ENCODE measurements at regions not wholly inside any gene's neighbourhood (a gene's known extent, or its start where the extent isn't known, plus 50 kb on each side); places are given as distances from the start of the nearest gene placed in this dataset.
A peak's percentile ranks its signal among the peaks of the same experiment; 100 is the strongest.

DNA sequence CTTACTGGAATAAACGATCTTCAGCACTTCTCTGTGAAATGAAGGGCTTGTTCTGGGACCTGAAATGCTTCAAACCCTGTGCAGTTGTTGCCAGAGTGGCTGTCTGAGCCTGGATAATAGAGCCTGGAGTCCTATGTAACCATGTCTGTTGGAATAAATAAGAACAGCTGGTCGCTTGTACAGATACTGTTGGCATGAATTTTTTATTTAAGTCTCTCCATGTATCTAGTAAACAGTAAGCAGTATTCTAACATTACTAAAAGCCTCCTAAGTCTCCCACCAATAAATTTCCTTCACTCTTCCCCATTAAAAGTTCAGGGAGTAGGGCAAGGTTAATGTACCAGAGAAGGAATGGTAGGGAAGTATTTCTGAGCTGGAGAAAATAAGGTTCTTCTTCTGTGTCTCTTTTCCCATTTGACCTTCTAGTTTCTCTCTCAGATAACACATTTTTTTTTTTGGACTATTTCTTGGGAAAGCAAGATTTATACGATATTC, 227.5 kb downstream of the PRL start:
- no peak for DNase-seq (ENCODE audit: low read depth)
- H3K4me3 ChIP-seq (ENCODE audit: low read depth, low read length): no peak overlapping the region
- TF ChIP-seq, protein P1, sequence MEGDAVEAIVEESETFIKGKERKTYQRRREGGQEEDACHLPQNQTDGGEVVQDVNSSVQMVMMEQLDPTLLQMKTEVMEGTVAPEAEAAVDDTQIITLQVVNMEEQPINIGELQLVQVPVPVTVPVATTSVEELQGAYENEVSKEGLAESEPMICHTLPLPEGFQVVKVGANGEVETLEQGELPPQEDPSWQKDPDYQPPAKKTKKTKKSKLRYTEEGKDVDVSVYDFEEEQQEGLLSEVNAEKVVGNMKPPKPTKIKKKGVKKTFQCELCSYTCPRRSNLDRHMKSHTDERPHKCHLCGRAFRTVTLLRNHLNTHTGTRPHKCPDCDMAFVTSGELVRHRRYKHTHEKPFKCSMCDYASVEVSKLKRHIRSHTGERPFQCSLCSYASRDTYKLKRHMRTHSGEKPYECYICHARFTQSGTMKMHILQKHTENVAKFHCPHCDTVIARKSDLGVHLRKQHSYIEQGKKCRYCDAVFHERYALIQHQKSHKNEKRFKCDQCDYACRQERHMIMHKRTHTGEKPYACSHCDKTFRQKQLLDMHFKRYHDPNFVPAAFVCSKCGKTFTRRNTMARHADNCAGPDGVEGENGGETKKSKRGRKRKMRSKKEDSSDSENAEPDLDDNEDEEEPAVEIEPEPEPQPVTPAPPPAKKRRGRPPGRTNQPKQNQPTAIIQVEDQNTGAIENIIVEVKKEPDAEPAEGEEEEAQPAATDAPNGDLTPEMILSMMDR (IDR thresholded peaks at IDR 0.05; ENCODE audit: insufficient read depth, low read length): no peak

DNA sequence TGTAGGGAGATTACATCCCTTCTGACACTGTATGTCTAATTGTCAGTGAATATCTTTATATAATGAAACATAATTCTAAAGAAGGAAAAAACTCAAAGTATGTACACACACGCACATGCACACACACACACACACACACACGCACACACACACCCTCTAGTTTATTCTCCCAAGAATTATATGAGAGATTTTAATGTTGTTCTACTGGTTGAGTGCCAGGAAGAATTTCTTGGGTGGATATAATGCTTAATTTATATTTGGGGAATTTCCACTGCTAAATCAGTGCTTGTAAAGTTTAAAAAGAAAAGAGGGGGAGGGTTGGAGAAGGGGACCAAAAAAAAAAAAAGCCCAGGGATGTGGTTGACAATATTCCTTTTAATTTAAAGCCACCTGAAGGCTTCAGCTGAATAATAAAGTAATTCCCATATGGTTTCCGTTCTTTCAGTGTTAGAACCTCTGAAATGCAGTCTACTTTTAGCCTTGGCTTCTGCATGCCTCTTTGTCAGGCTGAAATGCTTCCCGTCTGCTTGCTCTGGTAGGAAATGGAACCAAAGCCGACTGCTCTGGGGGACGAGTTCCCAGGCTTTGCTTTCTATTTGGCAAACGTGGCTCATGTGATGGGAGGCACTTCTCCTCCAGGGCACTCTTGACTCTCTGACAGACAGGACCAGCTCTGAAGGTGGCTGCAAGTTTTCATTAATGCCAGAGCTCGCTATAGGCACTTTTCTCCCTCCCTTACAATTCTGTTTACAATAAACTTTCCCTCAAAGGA, 225.4 kb downstream of the PRL start:
- H3K4me3 ChIP-seq (ENCODE audit: low read depth, low read length): peak overlapping the region; percentile 39
- TF ChIP-seq, protein P1 (IDR thresholded peaks at IDR 0.05; ENCODE audit: insufficient read depth, low read length): no peak
- peak; percentile 73 for DNase-seq (ENCODE audit: low read depth)

DNA sequence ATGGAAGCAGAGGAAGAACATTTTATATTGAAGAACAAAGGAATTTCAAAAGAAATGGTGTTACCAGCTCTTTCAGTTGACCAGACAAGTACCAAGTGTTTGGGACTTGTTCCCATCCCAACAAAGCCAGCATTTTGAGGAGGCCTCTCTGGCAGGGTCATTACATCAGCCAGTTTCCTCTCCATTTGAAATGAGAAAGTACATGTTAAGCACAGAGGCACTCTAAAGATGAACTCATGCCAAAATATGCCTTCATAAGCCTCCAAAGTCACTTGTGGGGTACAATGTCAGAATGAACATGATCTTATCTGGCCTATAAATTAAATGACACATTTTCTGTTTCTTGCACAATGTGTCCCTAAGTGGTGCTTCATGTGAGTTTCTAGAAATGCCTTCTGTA, 223.9 kb downstream of the PRL start:
- no peak overlapping the region for H3K4me3 ChIP-seq (ENCODE audit: low read depth, low read length)
- TF ChIP-seq, protein P1 (IDR thresholded peaks at IDR 0.05; ENCODE audit: insufficient read depth, low read length): no peak
- DNase-seq (ENCODE audit: low read depth): peak; percentile 57

DNA sequence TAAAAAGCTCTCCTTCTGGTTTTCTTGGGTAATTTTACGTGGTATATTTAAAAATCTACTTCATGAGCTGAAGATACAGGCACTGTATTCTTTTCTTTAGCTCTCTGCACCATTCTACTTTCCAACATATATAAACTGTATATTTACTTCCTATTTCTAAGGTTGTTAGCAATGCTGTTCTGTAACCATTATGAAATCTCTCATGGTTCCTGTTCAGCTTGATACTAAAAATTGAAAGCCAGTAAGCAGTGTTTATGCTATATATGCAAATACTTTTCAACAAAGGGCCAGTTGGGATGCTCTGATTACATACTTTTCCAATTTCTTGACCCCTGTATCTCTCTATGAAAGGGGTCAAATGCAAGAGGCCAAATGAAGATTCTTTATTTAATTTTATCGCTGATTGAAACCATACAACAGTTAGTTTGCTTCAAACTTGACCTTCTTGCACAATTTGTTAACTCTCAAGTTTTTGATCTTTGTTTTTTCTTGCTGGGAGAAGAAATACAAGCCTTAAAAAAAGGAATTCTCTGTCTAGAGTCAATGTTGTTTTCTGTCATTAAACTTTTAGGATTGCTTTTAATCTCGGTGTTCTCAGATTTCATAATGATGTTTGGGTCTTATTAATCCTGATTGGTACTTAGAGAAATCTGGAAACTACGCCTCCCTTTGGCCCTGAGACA, 223.2 kb downstream of the PRL start:
- TF ChIP-seq, protein P1 (IDR thresholded peaks at IDR 0.05; ENCODE audit: insufficient read depth, low read length): no peak
- no peak for DNase-seq (ENCODE audit: low read depth)
- H3K4me3 ChIP-seq (ENCODE audit: low read depth, low read length): no peak overlapping the region

DNA sequence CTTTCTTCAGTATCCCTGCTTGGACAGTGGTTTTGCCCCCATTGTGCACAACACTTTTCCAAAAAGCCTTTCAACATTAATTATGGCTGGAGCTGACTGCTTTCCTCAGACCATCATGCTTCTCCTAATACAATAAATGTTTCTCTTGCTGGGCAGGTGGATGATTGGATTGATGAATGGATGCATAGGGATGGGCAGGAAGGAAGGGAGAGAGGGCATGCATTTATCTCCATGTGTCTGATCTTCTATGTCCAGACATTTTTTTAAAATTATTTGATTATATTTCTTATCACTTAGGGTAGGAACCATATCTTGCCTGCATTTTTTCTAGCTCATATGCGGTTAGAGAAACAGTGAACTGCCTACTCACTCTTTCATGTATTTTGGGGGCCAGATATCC, 218.5 kb downstream of the PRL start:
- DNase-seq (ENCODE audit: low read depth): no peak
- H3K4me3 ChIP-seq (ENCODE audit: low read depth, low read length): no peak overlapping the region

DNA sequence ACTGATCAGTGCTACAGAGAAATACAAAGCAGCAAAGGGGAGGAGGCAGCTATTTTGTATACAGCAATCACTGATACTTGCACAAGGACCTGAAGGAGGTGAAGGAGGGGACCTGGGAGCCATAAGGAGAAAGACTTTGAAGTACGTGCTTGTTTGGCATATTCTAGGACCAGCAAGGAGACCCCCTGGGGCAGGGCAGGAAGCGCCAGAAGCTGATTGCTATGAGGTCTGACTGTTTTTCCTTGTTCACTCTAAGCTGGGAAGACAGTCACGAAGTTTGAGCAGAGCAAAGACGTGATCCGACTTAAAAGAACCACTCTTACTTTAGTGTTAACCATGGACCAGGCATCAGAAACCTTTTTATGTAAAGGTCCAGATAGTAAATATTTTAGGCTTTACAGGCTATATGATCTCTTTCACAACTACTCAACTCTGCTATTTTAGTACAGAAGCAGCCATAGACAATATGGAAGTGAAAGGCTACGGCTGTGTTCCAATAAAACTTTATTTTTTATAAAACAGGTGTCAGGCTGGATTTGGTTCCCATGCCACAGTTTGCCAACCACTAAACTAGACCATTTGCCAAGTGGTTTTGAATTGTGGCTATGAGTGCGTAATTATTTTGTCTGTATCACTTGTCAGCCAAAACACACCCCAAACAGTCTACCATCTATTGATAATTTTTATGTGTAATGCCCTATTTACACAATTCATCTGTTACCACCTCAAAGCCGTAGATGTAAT, 217.9 kb downstream of the PRL start:
- TF ChIP-seq, protein P1 (IDR thresholded peaks at IDR 0.05; ENCODE audit: insufficient read depth, low read length): no peak
- no peak overlapping the region for H3K4me3 ChIP-seq (ENCODE audit: low read depth, low read length)
- DNase-seq (ENCODE audit: low read depth): no peak

More for the DNA sequence above, 218.5 kb downstream of the PRL start:
- TF ChIP-seq, protein P1 (IDR thresholded peaks at IDR 0.05; ENCODE audit: insufficient read depth, low read length): no peak
